Sigmoid colon (tissue), 6 donors: ENCODE measurements at regions not wholly inside any gene's neighbourhood (a gene's known extent, or its start where the extent isn't known, plus 50 kb on each side); places are given as distances from the start of the nearest gene placed in this dataset.

Experiments used
- DNase-seq: peaks from one replicate; pipeline ENCODE4 v3.0.0-alpha.2; 2019
- H3K27ac ChIP-seq, 4 donors: fragments of 200-600 bp; sonication (generic); one replicate each; pipeline ENCODE4 v1.5.1; 2016 to 2019; ENCODE audit warnings: mild to moderate bottlenecking in 1 of 4
- H3K27me3 ChIP-seq, 3 donors: fragments of 200-600 bp; sonication (generic); one replicate each; pipeline ENCODE4 v1.5.1; 2019; ENCODE audit warnings: mild to moderate bottlenecking in 1 of 3
- H3K36me3 ChIP-seq, 4 donors: fragments of 200-600 bp; sonication (generic); one replicate each; pipeline ENCODE4 v1.5.1; 2016 to 2019
- H3K4me1 ChIP-seq, 4 donors: fragments of 200-600 bp; sonication (generic); one replicate each; pipeline ENCODE4 v1.5.1; 2017 to 2019
- H3K4me3 ChIP-seq, 4 donors: fragments of 200-600 bp; sonication (generic); one replicate each; pipeline ENCODE4 v1.5.1; 2017 to 2019; ENCODE audit warnings: mild to moderate bottlenecking in 2 of 4, moderate library complexity in 1 of 4
- H3K9me3 ChIP-seq, 4 donors: fragments of 200-600 bp in 3 of 4; sonication (generic) in 3 of 4; one replicate each; pipeline versions ENCODE4 v1.5.1 to v1.6.1; 2013 to 2019
- EP300 ChIP-seq, 4 donors: sonication (generic); formaldehyde crosslinking; IDR thresholded peaks; one replicate each; pipeline ENCODE4 v1.6.1; 2017; ENCODE audit warnings: antibody characterized with exemption in 4 of 4
- POLR2A ChIP-seq, 2 donors: fragments of 450-650 bp; IDR thresholded peaks; one replicate each; pipeline ENCODE4 v1.6.1; 2016; ENCODE audit warnings: antibody characterized with exemption in 2 of 2, mild to moderate bottlenecking in 2 of 2, moderate library complexity in 2 of 2
- POLR2AphosphoS5 ChIP-seq, 4 donors: sonication (generic); formaldehyde crosslinking; IDR thresholded peaks; one replicate each; pipeline ENCODE4 v1.6.1; 2017; ENCODE audit warnings: antibody characterized with exemption in 4 of 4
- WGBS, 2 donors: extraction: QIAGEN DNeasy Blood & Tissue Kit; methylation state at CpG; one replicate each; pipeline ENCODE4 v1.1.7; 2013; 5-methylcytosine and 5-hydroxymethylcytosine counted together
- intact Hi-C: fragments of 100-400 bp; cut with DNase I; formaldehyde crosslinking; loops from one replicate; pipeline ENCODE4 v1.15.1; 2023
- TF ChIP-seq, protein P1 (sequence below), 4 experiments: fragments of 450-650 bp in 3 of 4; fragments of 200-600 bp in 1 of 4; IDR thresholded peaks; one replicate each; pipeline ENCODE4 v1.5.1; 2016 to 2019; ENCODE audit warnings: antibody characterized with exemption in 4 of 4, mild to moderate bottlenecking in 3 of 4, moderate library complexity in 2 of 4
- donor health status: healthy with polysubstance abuse.
- donor health status: healthy.

DNA sequence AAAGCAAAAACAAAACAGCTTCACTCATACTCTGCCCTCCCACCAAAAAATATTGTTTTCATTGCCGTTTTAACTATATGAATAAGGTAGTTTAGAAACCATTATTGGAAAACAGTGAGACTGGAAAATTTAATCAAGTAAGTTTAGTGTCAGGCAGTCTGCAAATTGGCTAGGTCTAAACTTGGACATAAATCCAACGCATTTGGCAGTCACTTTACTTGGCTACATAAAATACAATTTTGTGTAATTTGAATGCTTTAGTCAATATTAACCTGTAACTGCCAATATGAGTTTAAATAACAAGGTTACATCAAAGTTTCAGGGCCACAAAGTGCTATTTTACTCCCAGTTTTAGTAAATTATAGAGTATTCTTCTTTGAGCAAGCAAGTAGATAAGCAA lies 202.3 kb upstream of the SLC38A2 start:
- Histone ChIP-seq H3K4me3 (no peak overlapping the region), H3K9me3 (no peaks in the 10 kb centered on the region), H3K27me3 (no peaks in the 10 kb centered on the region), H3K36me3 (no peaks in the 10 kb centered on the region), H3K4me1 (peaks cover 0 to 11% (median 0%) of the 10 kb centered on the region in 4 donors), H3K27ac (no peak overlapping the region)
- WGBS, 2 donors: 81 to 88% methylated on average over 2 of the region's 2 CpGs
- intact Hi-C loops: no loop called here
- TF ChIP-seq POLR2AphosphoS5 (IDR thresholded peaks at IDR 0.05) (no peak), POLR2A (IDR thresholded peaks at IDR 0.05) (no peak), EP300 (IDR thresholded peaks at IDR 0.05) (no peak)
- TF ChIP-seq, protein P1, sequence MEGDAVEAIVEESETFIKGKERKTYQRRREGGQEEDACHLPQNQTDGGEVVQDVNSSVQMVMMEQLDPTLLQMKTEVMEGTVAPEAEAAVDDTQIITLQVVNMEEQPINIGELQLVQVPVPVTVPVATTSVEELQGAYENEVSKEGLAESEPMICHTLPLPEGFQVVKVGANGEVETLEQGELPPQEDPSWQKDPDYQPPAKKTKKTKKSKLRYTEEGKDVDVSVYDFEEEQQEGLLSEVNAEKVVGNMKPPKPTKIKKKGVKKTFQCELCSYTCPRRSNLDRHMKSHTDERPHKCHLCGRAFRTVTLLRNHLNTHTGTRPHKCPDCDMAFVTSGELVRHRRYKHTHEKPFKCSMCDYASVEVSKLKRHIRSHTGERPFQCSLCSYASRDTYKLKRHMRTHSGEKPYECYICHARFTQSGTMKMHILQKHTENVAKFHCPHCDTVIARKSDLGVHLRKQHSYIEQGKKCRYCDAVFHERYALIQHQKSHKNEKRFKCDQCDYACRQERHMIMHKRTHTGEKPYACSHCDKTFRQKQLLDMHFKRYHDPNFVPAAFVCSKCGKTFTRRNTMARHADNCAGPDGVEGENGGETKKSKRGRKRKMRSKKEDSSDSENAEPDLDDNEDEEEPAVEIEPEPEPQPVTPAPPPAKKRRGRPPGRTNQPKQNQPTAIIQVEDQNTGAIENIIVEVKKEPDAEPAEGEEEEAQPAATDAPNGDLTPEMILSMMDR (IDR thresholded peaks at IDR 0.05): no peak
- no peak for DNase-seq

DNA sequence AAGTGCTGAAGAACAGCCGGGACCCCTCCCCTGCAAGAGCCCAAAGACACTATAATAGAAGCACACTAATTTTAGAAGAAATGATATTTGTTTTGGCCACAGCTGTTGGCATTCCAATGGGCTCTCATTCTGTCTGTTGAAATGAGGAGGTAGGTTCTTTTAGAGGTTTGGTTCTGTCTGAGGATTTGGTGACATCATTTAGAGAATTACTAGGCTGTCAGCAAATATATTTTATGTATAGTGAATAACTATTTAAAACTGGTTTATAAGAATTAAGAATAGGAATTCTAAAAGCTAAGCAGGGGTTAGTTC lies 200.7 kb upstream of the SLC38A2 start:
- DNase-seq: no peak
- Histone ChIP-seq H3K27ac (no peak overlapping the region), H3K4me1 (peaks cover 0 to 3% (median 0%) of the 10 kb centered on the region in 4 donors), H3K27me3 (no peaks in the 10 kb centered on the region), H3K36me3 (no peaks in the 10 kb centered on the region), H3K9me3 (peaks cover 0 to 3% (median under 1%) of the 10 kb centered on the region in 4 donors), H3K4me3 (no peak overlapping the region)
- 83 to 89% methylated on average over 1 of the region's 1 CpG for WGBS, 2 donors
- TF ChIP-seq EP300 (IDR thresholded peaks at IDR 0.05) (no peak), POLR2AphosphoS5 (IDR thresholded peaks at IDR 0.05) (no peak), POLR2A (IDR thresholded peaks at IDR 0.05) (no peak)
- TF ChIP-seq, protein P1 (IDR thresholded peaks at IDR 0.05): no peak
- intact Hi-C loops: no loop called here

DNA sequence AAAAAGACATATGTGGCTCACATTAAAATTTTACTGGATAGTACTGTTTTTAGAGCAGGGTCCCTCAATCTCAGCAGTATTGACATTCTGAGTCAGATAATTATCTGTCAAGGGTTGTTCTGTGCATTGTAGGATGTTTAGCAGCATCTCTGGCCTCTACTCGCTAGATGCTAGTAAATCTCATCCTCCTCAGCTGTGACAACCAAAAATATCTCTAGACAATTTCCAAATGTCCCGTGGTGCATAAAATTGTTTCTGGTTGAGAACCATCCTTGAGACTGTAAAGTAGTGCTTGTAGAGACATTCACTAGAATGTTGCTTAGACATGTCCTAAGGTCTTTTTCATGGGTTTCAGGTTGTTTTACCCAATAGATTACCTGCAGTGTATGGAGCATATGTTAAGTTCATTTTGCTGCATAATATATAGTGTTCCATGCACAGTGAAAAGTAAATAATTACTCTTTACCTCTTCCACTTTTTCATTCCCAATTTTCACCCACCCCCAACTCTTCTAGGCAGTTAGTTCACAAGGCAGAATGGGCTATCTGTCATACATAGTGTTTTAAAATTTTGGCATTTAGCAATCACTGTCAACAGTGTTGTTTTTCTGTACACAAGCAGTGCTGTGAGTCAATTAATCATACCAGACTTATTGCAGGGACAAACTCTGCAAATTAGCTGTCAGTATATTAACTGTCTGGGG lies 200.2 kb upstream of the SLC38A2 start:
- no peak for DNase-seq
- intact Hi-C loops: no loop called here

DNA sequence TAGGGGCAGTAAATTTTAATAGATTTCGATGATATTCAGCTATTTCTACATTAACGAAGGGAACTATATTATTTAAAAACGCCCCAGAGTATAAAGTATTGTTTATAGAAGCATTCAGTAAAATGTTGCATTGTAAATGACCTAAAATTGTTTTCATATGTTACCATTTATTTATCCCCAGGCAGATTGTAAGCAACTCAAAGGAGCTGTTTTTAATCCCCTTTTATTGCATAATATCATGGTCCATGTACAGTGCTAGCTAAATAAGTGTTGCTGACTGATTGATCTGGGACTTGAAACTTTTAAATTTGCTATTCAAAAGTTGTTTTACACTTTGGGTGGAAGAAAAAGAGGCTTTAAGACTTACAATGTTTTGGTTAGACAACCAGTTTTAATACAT lies 199.0 kb upstream of the SLC38A2 start:
- Histone ChIP-seq H3K4me1 (no peaks in the 10 kb centered on the region), H3K27me3 (no peaks in the 10 kb centered on the region), H3K4me3 (no peak overlapping the region), H3K9me3 (peaks cover 0 to 7% (median 4%) of the 10 kb centered on the region in 4 donors), H3K27ac (no peak overlapping the region), H3K36me3 (no peaks in the 10 kb centered on the region)
- DNase-seq: no peak
- 79 to 85% methylated on average over 3 of the region's 3 CpGs for WGBS, 2 donors
- TF ChIP-seq, protein P1 (IDR thresholded peaks at IDR 0.05): no peak
- no peak for TF ChIP-seq EP300 (IDR thresholded peaks at IDR 0.05)
- TF ChIP-seq POLR2AphosphoS5 (IDR thresholded peaks at IDR 0.05): no peak
- no peak for TF ChIP-seq POLR2A (IDR thresholded peaks at IDR 0.05)
- intact Hi-C loops: no loop called here

More for the DNA sequence above, 200.2 kb upstream of the SLC38A2 start:
- Histone ChIP-seq H3K36me3 (no peaks in the 10 kb centered on the region), H3K27me3 (no peaks in the 10 kb centered on the region), H3K27ac (no peak overlapping the region), H3K4me3 (no peak overlapping the region), H3K9me3 (peaks cover 0 to 7% (median 2%) of the 10 kb centered on the region in 4 donors), H3K4me1 (no peaks in the 10 kb centered on the region)
- 87 to 94% methylated on average over 2 of the region's 2 CpGs for WGBS, 2 donors
- no peak for TF ChIP-seq EP300 (IDR thresholded peaks at IDR 0.05)
- TF ChIP-seq, protein P1 (IDR thresholded peaks at IDR 0.05): no peak
- TF ChIP-seq POLR2AphosphoS5 (IDR thresholded peaks at IDR 0.05): no peak
- TF ChIP-seq POLR2A (IDR thresholded peaks at IDR 0.05): no peak
